Cardiac muscle cell (in vitro differentiated cells and primary cell): ENCODE measurements at regions not wholly inside any gene's neighbourhood (a gene's known extent, or its start where the extent isn't known, plus 50 kb on each side); places are given as distances from the start of the nearest gene placed in this dataset.

Experiments
- DNase-seq, 2 donors: peaks; one replicate each; pipeline versions ENCODE4 v3.0.0 to v3.0.0-alpha.2; 2010 to 2017; ENCODE audit warnings: low read depth in 1 of 2, low spot score in 1 of 2
- H3K27ac ChIP-seq: fragments of 200-600 bp; sonication (generic); 2 replicates; pipeline ENCODE4 v1.5.1; 2016
- H3K27me3 ChIP-seq: fragments of 200-600 bp; sonication (generic); 2 replicates; pipeline ENCODE4 v1.6.0; 2016; ENCODE audit warnings: control low read depth
- H3K36me3 ChIP-seq: fragments of 200-600 bp; sonication (generic); 2 replicates; pipeline ENCODE4 v1.5.1; 2016; ENCODE audit warnings: control low read depth
- H3K4me1 ChIP-seq: fragments of 200-600 bp; sonication (generic); 2 replicates; pipeline ENCODE4 v1.8.1; 2017; ENCODE audit warnings: low read depth, mild to moderate bottlenecking, mixed run types
- H3K4me3 ChIP-seq: fragments of 200-600 bp; sonication (generic); 2 replicates; pipeline ENCODE4 v1.5.1; 2016; ENCODE audit warnings: mild to moderate bottlenecking
- H3K9me3 ChIP-seq: fragments of 200-600 bp; sonication (generic); 2 replicates; pipeline ENCODE4 v1.5.1; 2017; ENCODE audit warnings: low read depth, mild to moderate bottlenecking, control low read depth
- TF ChIP-seq, protein P1 (sequence below): IDR thresholded peaks from 2 replicates; pipeline ENCODE4 v1.5.1; 2012; ENCODE audit warnings: low read depth, mild to moderate bottlenecking, low read length

DNA sequence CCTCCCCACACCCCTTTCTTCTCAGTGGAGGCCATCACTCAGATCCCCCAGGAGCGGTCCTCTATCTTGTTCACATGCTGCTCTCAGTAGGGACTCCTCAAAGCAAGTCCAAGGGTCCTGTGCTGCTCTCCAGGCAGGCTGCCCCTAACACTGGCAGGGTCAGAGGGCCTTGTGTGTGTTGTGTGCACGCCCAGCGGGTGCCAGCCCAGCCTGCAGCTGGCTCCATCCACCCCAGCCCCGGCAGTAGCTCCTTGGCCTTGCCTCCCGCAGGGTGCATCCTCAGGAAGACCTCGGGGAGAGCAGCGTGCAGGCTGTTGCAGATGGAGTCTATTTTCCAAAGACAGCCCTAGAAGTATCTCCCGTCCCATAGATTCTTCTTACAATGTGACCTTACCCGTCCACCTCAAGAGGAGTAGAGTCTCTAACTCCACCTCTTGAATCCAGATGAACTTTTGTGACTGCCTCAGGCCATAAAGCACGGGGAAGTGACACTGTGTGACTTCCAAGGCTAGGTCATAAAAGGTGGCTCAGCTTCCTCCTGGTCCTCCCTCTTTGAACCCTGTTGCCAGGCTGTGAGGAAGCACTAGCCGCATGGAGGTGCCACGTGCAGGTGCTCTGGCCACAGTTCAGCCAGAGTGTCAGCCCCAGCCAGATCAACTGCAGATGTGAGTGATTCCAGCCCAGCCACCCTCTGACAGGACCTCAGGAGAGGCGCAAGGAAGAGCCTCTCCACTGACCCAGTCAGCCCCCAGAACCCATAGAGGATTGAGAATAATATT lies 531.6 kb downstream of the SHQ1 start:
- Histone ChIP-seq H3K27ac (no peak overlapping the region), H3K9me3 (no peaks in the 10 kb centered on the region), H3K27me3 (no peaks in the 10 kb centered on the region), H3K4me1 (peaks cover 18% of the 10 kb centered on the region), H3K4me3 (no peak overlapping the region), H3K36me3 (no peaks in the 10 kb centered on the region)
- no peak for DNase-seq
- TF ChIP-seq, protein P1, sequence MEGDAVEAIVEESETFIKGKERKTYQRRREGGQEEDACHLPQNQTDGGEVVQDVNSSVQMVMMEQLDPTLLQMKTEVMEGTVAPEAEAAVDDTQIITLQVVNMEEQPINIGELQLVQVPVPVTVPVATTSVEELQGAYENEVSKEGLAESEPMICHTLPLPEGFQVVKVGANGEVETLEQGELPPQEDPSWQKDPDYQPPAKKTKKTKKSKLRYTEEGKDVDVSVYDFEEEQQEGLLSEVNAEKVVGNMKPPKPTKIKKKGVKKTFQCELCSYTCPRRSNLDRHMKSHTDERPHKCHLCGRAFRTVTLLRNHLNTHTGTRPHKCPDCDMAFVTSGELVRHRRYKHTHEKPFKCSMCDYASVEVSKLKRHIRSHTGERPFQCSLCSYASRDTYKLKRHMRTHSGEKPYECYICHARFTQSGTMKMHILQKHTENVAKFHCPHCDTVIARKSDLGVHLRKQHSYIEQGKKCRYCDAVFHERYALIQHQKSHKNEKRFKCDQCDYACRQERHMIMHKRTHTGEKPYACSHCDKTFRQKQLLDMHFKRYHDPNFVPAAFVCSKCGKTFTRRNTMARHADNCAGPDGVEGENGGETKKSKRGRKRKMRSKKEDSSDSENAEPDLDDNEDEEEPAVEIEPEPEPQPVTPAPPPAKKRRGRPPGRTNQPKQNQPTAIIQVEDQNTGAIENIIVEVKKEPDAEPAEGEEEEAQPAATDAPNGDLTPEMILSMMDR: no peak

DNA sequence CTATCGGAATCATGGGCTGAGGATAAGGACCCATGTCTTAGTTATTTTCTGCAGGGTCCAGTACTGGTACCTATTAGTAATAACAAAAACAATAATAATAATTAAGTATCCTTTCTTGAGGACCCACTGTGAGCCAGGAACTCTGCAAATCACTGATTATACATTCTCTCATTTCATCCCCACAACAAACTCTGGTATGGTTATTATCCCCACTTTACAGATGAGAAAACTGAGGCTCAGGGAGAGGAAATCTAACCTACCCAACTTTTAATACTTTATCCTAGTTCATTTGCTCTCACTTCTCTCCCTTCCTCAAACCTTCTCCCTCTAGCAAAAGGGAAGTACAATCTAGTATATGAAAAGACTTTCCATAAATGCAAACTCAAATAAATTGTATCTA lies 528.4 kb upstream of the PROK2 start:
- TF ChIP-seq, protein P1: no peak
- H3K27ac ChIP-seq: no peak overlapping the region
- H3K4me3 ChIP-seq: no peak overlapping the region
- no peaks in the 10 kb centered on the region for H3K27me3 ChIP-seq
- no peaks in the 10 kb centered on the region for H3K4me1 ChIP-seq
- H3K9me3 ChIP-seq: no peaks in the 10 kb centered on the region
- H3K36me3 ChIP-seq: no peaks in the 10 kb centered on the region
- DNase-seq: no peak

DNA sequence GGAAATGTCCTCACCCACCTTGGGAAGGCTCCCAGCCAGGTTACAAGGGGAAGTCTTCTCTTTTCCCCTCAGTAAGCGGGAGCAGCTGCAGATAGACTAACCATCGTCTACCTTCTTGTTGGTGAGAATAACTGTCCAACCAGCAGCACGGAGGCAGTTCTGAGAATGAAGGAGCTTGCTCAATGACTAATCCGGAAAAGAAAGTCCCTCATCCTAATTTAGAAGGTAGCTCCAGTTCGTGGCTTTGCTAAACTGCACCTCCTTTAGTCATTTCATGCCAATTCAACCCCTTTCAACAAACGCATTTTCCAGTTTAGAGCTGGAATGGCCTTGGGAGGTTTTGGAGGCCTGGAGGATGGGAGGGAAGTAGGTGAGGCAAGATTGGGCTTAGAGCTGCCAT lies 527.4 kb upstream of the PROK2 start:
- no peaks in the 10 kb centered on the region for H3K4me1 ChIP-seq
- TF ChIP-seq, protein P1: no peak

DNA sequence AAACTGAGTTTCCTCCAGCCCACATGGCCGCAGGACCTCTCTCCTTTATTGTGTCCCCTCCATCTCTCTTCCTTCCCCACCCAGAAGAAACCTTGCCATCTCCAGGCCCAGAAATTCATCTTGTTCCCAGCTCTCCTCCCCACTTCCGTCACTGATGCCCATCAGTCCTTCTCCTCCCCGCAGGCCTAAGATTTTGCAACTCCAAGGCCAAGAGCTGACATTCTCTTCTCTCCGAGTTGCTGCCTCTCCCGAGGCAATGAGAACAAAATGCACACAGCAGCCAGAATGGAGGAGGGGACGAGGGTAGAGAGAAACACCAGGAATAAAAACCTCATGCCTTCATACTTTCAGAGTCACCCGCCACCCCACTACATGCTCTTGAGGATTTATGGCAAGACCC lies 526.5 kb upstream of the PROK2 start:
- no peak overlapping the region for H3K4me3 ChIP-seq
- H3K4me1 ChIP-seq: no peaks in the 10 kb centered on the region
- no peak overlapping the region for H3K27ac ChIP-seq
- TF ChIP-seq, protein P1: no peak
- no peaks in the 10 kb centered on the region for H3K36me3 ChIP-seq
- no peaks in the 10 kb centered on the region for H3K27me3 ChIP-seq
- no peaks in the 10 kb centered on the region for H3K9me3 ChIP-seq
- no peak for DNase-seq

More for the DNA sequence above, 527.4 kb upstream of the PROK2 start:
- no peaks in the 10 kb centered on the region for H3K9me3 ChIP-seq
- H3K4me3 ChIP-seq: no peak overlapping the region
- H3K36me3 ChIP-seq: no peaks in the 10 kb centered on the region
- DNase-seq: no peak
- no peaks in the 10 kb centered on the region for H3K27me3 ChIP-seq
- no peak overlapping the region for H3K27ac ChIP-seq

DNA sequence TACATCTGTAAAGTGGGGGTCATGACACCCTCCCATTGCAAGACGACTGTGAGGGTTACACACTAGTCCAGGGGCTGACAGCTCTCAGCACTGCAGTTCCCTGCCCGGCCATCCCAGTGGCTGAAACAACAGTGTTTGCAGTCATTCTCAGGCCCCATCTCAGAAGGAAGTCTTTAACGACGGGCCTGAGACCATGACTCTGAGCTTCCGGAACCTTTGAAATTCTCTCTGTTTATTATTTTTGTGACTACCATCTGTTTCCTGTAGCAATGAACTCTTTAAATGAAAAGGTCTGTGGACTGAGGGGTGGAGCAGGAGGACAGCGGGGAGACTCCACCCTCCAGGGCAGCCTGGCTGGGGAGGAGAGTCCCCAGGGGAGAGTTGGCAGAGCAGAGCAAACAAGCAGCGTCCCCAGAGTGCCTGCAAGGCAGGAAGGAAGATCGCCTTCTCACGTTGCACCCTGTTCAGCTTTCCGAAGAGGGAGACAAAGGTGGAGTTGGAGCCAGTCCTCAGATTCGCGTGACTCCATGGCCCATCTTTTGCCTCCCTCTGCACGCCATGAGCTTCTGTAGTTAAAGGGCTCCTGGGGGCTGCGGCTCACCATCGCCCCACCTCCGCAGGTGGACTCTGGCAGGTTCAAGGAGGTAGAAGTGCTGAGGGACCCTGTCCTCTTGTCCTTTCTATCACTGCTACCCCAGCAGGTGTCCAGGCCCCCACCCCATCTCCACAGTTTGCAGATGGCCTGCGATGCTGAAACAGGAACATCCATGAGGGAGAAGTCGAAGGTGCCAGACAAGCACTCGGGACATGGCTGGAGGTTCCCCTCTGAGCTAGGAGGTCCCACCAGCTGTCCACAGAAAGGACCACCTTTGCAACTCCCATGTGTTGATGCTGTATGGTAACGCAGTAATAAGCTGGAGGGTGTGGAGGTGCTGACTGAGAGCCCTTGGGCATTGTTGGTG lies 525.8 kb upstream of the PROK2 start:
- no peak overlapping the region for H3K27ac ChIP-seq
- peak in 1 of 2 donors; percentile 51 for DNase-seq
- no peaks in the 10 kb centered on the region for H3K36me3 ChIP-seq
- no peaks in the 10 kb centered on the region for H3K27me3 ChIP-seq
- no peak overlapping the region for H3K4me3 ChIP-seq
- H3K4me1 ChIP-seq: no peaks in the 10 kb centered on the region
- TF ChIP-seq, protein P1: no peak
- no peaks in the 10 kb centered on the region for H3K9me3 ChIP-seq
